GM23338 (cell line): ENCODE measurements at regions not wholly inside any gene's neighbourhood (a gene's known extent, or its start where the extent isn't known, plus 50 kb on each side); places are given as distances from the start of the nearest gene placed in this dataset.

Experiments used
- CREB1 ChIP-seq: fragments of 250-450 bp; sonication (Bioruptor Pico); IDR thresholded peaks from 2 replicates; pipeline ENCODE4 v1.5.0; 2020; ENCODE audit warnings: low read depth, mild to moderate bottlenecking, moderate library complexity
- EZH2 ChIP-seq: fragments of 200-600 bp; sonication (generic); IDR thresholded peaks from one replicate; pipeline ENCODE4 v1.8.0; 2017; ENCODE audit warnings: antibody characterized with exemption, mild to moderate bottlenecking, low read depth; ENCODE audit not compliant: unreplicated experiment
- EZH2phosphoT487 ChIP-seq: fragments of 200-600 bp; sonication (generic); IDR thresholded peaks from one replicate; pipeline ENCODE4 v1.8.1; 2018; ENCODE audit warnings: antibody characterized with exemption; ENCODE audit not compliant: unreplicated experiment
- JUNB ChIP-seq: IDR thresholded peaks from one replicate; pipeline ENCODE4 v1.6.1; 2016; ENCODE audit warnings: antibody characterized with exemption; ENCODE audit not compliant: unreplicated experiment
- NANOG ChIP-seq: IDR thresholded peaks from 2 replicates; pipeline ENCODE4 v1.6.1; 2016; ENCODE audit warnings: antibody characterized with exemption, borderline replicate concordance
- POLR2AphosphoS5 ChIP-seq: IDR thresholded peaks from 2 replicates; pipeline ENCODE4 v1.6.1; 2016; ENCODE audit warnings: antibody characterized with exemption, low read depth
- TF ChIP-seq, protein P1 (sequence below), 2 experiments: fragments of 200-600 bp in 1 of 2; sonication (generic) in 1 of 2; conservative IDR thresholded peaks; 2 replicates each; pipeline versions ENCODE4 v1.5.1 to v1.6.1; 2016 to 2017; ENCODE audit warnings: antibody characterized with exemption in 2 of 2, low read depth in 2 of 2, mild to moderate bottlenecking in 2 of 2, moderate library complexity in 1 of 2

DNA sequence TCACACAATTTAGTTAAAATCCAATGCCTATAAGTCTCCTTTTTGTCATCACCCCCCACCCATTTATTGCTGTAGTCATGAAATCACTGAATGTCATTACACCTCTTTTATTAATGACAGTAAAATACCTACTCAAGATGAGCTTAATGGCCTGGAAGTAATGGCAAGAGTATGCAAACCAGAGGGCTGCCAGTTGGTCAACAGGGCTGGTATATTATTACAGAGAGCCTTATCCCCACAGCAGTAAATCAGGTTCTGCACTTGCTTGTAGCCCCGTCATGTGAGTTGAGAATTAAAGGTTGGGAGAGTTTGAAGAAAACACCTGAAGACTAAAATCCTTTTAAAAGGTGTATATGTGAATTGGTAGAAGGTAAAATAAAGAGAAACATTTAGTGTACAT is 372.4 kb downstream of the MAT2B start:
- TF ChIP-seq POLR2AphosphoS5 (no peak), JUNB (no peak), EZH2phosphoT487 (no peak), EZH2 (no peak), CREB1 (no peak), NANOG (no peak)
- TF ChIP-seq, protein P1, sequence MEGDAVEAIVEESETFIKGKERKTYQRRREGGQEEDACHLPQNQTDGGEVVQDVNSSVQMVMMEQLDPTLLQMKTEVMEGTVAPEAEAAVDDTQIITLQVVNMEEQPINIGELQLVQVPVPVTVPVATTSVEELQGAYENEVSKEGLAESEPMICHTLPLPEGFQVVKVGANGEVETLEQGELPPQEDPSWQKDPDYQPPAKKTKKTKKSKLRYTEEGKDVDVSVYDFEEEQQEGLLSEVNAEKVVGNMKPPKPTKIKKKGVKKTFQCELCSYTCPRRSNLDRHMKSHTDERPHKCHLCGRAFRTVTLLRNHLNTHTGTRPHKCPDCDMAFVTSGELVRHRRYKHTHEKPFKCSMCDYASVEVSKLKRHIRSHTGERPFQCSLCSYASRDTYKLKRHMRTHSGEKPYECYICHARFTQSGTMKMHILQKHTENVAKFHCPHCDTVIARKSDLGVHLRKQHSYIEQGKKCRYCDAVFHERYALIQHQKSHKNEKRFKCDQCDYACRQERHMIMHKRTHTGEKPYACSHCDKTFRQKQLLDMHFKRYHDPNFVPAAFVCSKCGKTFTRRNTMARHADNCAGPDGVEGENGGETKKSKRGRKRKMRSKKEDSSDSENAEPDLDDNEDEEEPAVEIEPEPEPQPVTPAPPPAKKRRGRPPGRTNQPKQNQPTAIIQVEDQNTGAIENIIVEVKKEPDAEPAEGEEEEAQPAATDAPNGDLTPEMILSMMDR (conservative IDR thresholded peaks at IDR 0.05; ENCODE audit: low read depth in 2 of 2), result no peak
